Neuronal stem cell (in vitro differentiated cells): ENCODE measurements at regions not wholly inside any gene's neighbourhood (a gene's known extent, or its start where the extent isn't known, plus 50 kb on each side); places are given as distances from the start of the nearest gene placed in this dataset.
A peak's percentile ranks its signal among the peaks of the same experiment; 100 is the strongest.

Source experiments
- DNase-seq: peaks from one replicate; pipeline ENCODE4 v3.0.0-alpha.2; 2013; ENCODE audit warnings: low spot score
- H2AFZ ChIP-seq: one replicate; pipeline ENCODE4 v1.6.1; 2013; ENCODE audit warnings: mild to moderate bottlenecking, low read length, inconsistent platforms
- H2AK5ac ChIP-seq: 2 replicates; pipeline ENCODE4 v1.6.1; 2013; ENCODE audit warnings: low read depth, mild to moderate bottlenecking, inconsistent platforms, low read length, moderate library complexity, mixed read lengths
- H2BK120ac ChIP-seq: 2 replicates; pipeline ENCODE4 v1.6.1; 2013; ENCODE audit warnings: low read depth, mild to moderate bottlenecking, inconsistent platforms, low read length, moderate library complexity, mixed read lengths
- H2BK12ac ChIP-seq: one replicate; pipeline ENCODE4 v1.6.1; 2013; ENCODE audit warnings: low read length, inconsistent platforms
- H2BK15ac ChIP-seq: 2 replicates; pipeline ENCODE4 v1.6.1; 2013; ENCODE audit warnings: mild to moderate bottlenecking, low read length, inconsistent platforms, mixed read lengths
- H2BK5ac ChIP-seq: one replicate; pipeline ENCODE4 v1.6.1; 2013; ENCODE audit warnings: inconsistent platforms, mild to moderate bottlenecking, low read length, moderate library complexity
- H3K14ac ChIP-seq: one replicate; pipeline ENCODE4 v1.6.1; 2013; ENCODE audit warnings: low read length, inconsistent platforms
- H3K18ac ChIP-seq: 2 replicates; pipeline ENCODE4 v1.6.1; 2013; ENCODE audit warnings: low read length, inconsistent platforms
- H3K23ac ChIP-seq: 2 replicates; pipeline ENCODE4 v1.6.1; 2013; ENCODE audit warnings: low read depth, mild to moderate bottlenecking, mixed read lengths, low read length, inconsistent platforms; ENCODE audit not compliant: poor library complexity
- H3K27ac ChIP-seq: replicated peaks from 3 replicates; pipeline ENCODE4 v1.5.1; 2013; ENCODE audit warnings: low read length, inconsistent platforms
- H3K27me3 ChIP-seq, 3 experiments: 2 replicates each; pipeline ENCODE4 v1.6.1; 2013; ENCODE audit warnings: low read length in 3 of 3, mild to moderate bottlenecking in 2 of 3, inconsistent platforms in 1 of 3, low read depth in 1 of 3, mixed read lengths in 1 of 3, moderate library complexity in 1 of 3; ENCODE audit not compliant: control insufficient read depth in 3 of 3, insufficient read depth in 3 of 3
- H3K36me3 ChIP-seq, 2 donors: replicated peaks in 1 of 2; 2 replicates each; pipeline ENCODE4 v1.6.1; 2013; ENCODE audit warnings: low read length in 2 of 2; ENCODE audit not compliant: control insufficient read depth in 2 of 2, insufficient read depth in 2 of 2
- H3K4ac ChIP-seq: 2 replicates; pipeline ENCODE4 v1.6.1; 2013; ENCODE audit warnings: inconsistent platforms, mild to moderate bottlenecking, low read length, moderate library complexity
- H3K4me1 ChIP-seq, 2 donors: 1 replicate in 1 of 2; 2 replicates in 1 of 2; pipeline ENCODE4 v1.6.1; 2013; ENCODE audit warnings: low read length in 2 of 2, low read depth in 1 of 2; ENCODE audit not compliant: control insufficient read depth in 2 of 2, insufficient read depth in 1 of 2
- H3K4me2 ChIP-seq: one replicate; pipeline ENCODE4 v1.6.1; 2013; ENCODE audit warnings: mild to moderate bottlenecking, low read length, inconsistent platforms; ENCODE audit not compliant: insufficient read depth, poor library complexity, severe bottlenecking
- H3K4me3 ChIP-seq, 2 donors: 2 replicates each; pipeline ENCODE4 v1.5.1; 2013; ENCODE audit warnings: low read length in 2 of 2, mild to moderate bottlenecking in 2 of 2, inconsistent platforms in 1 of 2, moderate library complexity in 1 of 2
- H3K79me1 ChIP-seq: one replicate; pipeline ENCODE4 v1.6.1; 2013; ENCODE audit warnings: low read depth, mild to moderate bottlenecking, inconsistent platforms, low read length, moderate library complexity
- H3K9ac ChIP-seq: one replicate; pipeline ENCODE4 v1.6.1; 2013; ENCODE audit warnings: mild to moderate bottlenecking, low read depth, low read length, inconsistent platforms; ENCODE audit not compliant: poor library complexity
- H3K9me3 ChIP-seq, 2 donors: replicated peaks in 1 of 2; 2 replicates each; pipeline versions ENCODE3 to v1.6.1; 2013; ENCODE audit warnings: low read length in 2 of 2, mild to moderate bottlenecking in 2 of 2, inconsistent platforms in 1 of 2, low read depth in 1 of 2, mixed read lengths in 1 of 2, moderate library complexity in 1 of 2; ENCODE audit not compliant: control insufficient read depth in 2 of 2, insufficient read depth in 1 of 2
- H4K8ac ChIP-seq: one replicate; pipeline ENCODE4 v1.6.1; 2013; ENCODE audit warnings: low read depth, mild to moderate bottlenecking, inconsistent platforms, low read length, moderate library complexity
- H4K91ac ChIP-seq: one replicate; pipeline ENCODE4 v1.6.1; 2013; ENCODE audit warnings: low read length, low read depth, mild to moderate bottlenecking, inconsistent platforms; ENCODE audit not compliant: poor library complexity
- WGBS, 2 donors: extraction: QIAGEN DNeasy Blood & Tissue Kit; methylation state at CpG; one replicate each; pipeline ENCODE4 v1.1.7; 2013; ENCODE audit warnings: missing lambda C conversion rate in 2 of 2, mixed read lengths in 1 of 2; ENCODE audit not compliant: insufficient read length in 2 of 2, insufficient replicate concordance in 1 of 2; ENCODE audit errors: extremely low coverage in 2 of 2; 5-methylcytosine and 5-hydroxymethylcytosine counted together

- no peak overlapping the region for H4K91ac ChIP-seq
- H3K4me1 ChIP-seq = no peaks in the 10 kb centered on the region
- no peak overlapping the region for H3K18ac ChIP-seq
- no peak overlapping the region for H2AK5ac ChIP-seq
- no peak overlapping the region for H3K23ac ChIP-seq
- no peak overlapping the region for H2BK12ac ChIP-seq
- H3K27ac ChIP-seq = no peak overlapping the region
- H3K4me2 ChIP-seq = no peak overlapping the region
- H2BK15ac ChIP-seq = no peak overlapping the region
- no peak overlapping the region for H2AFZ ChIP-seq
- peak overlapping the region; percentile 44 for H3K9ac ChIP-seq
- H3K14ac ChIP-seq = no peak overlapping the region
- no peak overlapping the region for H2BK120ac ChIP-seq
- H3K79me1 ChIP-seq = no peaks in the 10 kb centered on the region
- peaks cover 0 to 2% of the 10 kb centered on the region in 2 donors for H3K36me3 ChIP-seq
- H3K27me3 ChIP-seq = no peaks in the 10 kb centered on the region
- no peak overlapping the region for H4K8ac ChIP-seq
- DNase-seq = no peak
- WGBS, 2 donors = no CpG with 5 or more reads among the region's 2 CpGs
- peaks cover 11% of the 10 kb centered on the region in 2 donors for H3K9me3 ChIP-seq
- no peak overlapping the region for H3K4me3 ChIP-seq
- no peak overlapping the region for H2BK5ac ChIP-seq
- H3K4ac ChIP-seq = no peak overlapping the region
Measured at GRCh38 chr5:106880656-106881055, 790.1 kb downstream of the EFNA5 start.

- H3K18ac ChIP-seq = no peak overlapping the region
- no peak overlapping the region for H4K91ac ChIP-seq
- H4K8ac ChIP-seq = no peak overlapping the region
- H3K36me3 ChIP-seq = peaks cover 0 to 2% of the 10 kb centered on the region in 2 donors
- WGBS, 2 donors = no CpG with 5 or more reads among the region's 3 CpGs
- no peak overlapping the region for H3K4me3 ChIP-seq
- no peak for DNase-seq
- H3K9ac ChIP-seq = no peak overlapping the region
- H2BK5ac ChIP-seq = no peak overlapping the region
- H3K4ac ChIP-seq = no peak overlapping the region
- no peak overlapping the region for H3K4me2 ChIP-seq
- H3K4me1 ChIP-seq = peaks cover 0 to under 1% of the 10 kb centered on the region in 2 donors
- no peak overlapping the region for H2BK120ac ChIP-seq
- H2BK15ac ChIP-seq = no peak overlapping the region
- no peak overlapping the region for H2BK12ac ChIP-seq
- H2AFZ ChIP-seq = no peak overlapping the region
- H3K27ac ChIP-seq = no peak overlapping the region
- no peak overlapping the region for H3K14ac ChIP-seq
- no peak overlapping the region for H3K23ac ChIP-seq
- H3K79me1 ChIP-seq = no peaks in the 10 kb centered on the region
- no peak overlapping the region for H2AK5ac ChIP-seq
- no peaks in the 10 kb centered on the region for H3K27me3 ChIP-seq
- peaks cover 11 to 19% of the 10 kb centered on the region in 2 donors for H3K9me3 ChIP-seq
Measured at GRCh38 chr5:106877881-106878280, 792.9 kb downstream of the EFNA5 start.

DNA sequence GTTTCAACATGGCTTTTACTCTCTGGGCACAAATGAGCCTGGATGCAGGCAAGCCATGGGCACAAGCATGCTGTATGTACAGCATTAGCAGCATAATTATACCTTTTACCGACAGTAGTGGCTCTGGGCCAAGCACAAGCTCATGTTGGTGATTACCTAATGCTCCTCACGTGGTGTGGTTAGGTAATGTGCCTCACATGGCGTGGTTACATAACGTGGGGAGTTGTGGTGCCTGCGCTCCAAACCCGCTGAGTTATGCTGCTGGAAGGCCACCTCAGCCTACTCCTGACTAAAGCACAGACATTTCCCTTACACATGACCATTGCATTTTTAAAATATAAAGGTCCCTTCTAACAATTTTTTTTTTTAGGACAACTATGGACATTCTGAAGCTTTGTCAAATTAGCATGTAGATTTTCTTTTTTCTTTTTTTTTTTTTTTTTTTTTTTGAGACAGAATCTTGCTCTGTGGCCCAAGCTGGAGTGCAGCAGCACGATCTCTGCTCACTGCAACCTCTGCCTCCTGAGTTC is 794.0 kb downstream of the EFNA5 start:
- H3K79me1 ChIP-seq = no peaks in the 10 kb centered on the region
- H4K8ac ChIP-seq = no peak overlapping the region
- H2BK5ac ChIP-seq = peak overlapping the region; percentile 54
- H2BK12ac ChIP-seq = no peak overlapping the region
- H3K27ac ChIP-seq = no peak overlapping the region
- H2BK120ac ChIP-seq = no peak overlapping the region
- peaks cover 11 to 19% of the 10 kb centered on the region in 2 donors for H3K9me3 ChIP-seq
- peaks cover 0 to 2% of the 10 kb centered on the region in 2 donors for H3K36me3 ChIP-seq
- DNase-seq = no peak
- no peak overlapping the region for H2BK15ac ChIP-seq
- H4K91ac ChIP-seq = no peak overlapping the region
- H3K4me1 ChIP-seq = peaks cover 0 to 4% of the 10 kb centered on the region in 2 donors
- H3K4ac ChIP-seq = no peak overlapping the region
- WGBS, 2 donors = no CpG with 5 or more reads among the region's 7 CpGs
- no peak overlapping the region for H3K23ac ChIP-seq
- H2AK5ac ChIP-seq = no peak overlapping the region
- no peak overlapping the region for H3K18ac ChIP-seq
- H2AFZ ChIP-seq = no peak overlapping the region
- no peak overlapping the region for H3K4me2 ChIP-seq
- peak overlapping the region in 1 of 2 donors; percentile 55 for H3K4me3 ChIP-seq
- H3K14ac ChIP-seq = no peak overlapping the region
- no peaks in the 10 kb centered on the region for H3K27me3 ChIP-seq
- H3K9ac ChIP-seq = peak overlapping the region; percentile 67

GRCh38 chr5:106876298-106876622 is 794.5 kb downstream of the EFNA5 start:
- Histone ChIP-seq H3K9ac (no peak overlapping the region), H2BK5ac (peak overlapping the region; percentile 54), H2BK120ac (no peak overlapping the region), H2AK5ac (peak overlapping the region; percentile 2), H2BK12ac (no peak overlapping the region), H2AFZ (no peak overlapping the region), H3K4me3 (no peak overlapping the region), H3K4me2 (no peak overlapping the region), H3K18ac (no peak overlapping the region), H3K79me1 (no peaks in the 10 kb centered on the region), H4K8ac (no peak overlapping the region), H3K4me1 (peaks cover 0 to 4% of the 10 kb centered on the region in 2 donors), H3K14ac (no peak overlapping the region), H3K23ac (no peak overlapping the region), H4K91ac (no peak overlapping the region), H3K4ac (no peak overlapping the region), H3K9me3 (peaks cover 11 to 19% of the 10 kb centered on the region in 2 donors), H3K27me3 (no peaks in the 10 kb centered on the region), H2BK15ac (no peak overlapping the region), H3K36me3 (peaks cover 0 to 2% of the 10 kb centered on the region in 2 donors), H3K27ac (no peak overlapping the region)
- WGBS, 2 donors = no CpG with 5 or more reads among the region's 6 CpGs
- no peak for DNase-seq
